ENCODE measurements at regions not wholly inside any gene's neighbourhood (a gene's known extent, or its start where the extent isn't known, plus 50 kb on each side); places are given as distances from the start of the nearest gene placed in this dataset.

DNA sequence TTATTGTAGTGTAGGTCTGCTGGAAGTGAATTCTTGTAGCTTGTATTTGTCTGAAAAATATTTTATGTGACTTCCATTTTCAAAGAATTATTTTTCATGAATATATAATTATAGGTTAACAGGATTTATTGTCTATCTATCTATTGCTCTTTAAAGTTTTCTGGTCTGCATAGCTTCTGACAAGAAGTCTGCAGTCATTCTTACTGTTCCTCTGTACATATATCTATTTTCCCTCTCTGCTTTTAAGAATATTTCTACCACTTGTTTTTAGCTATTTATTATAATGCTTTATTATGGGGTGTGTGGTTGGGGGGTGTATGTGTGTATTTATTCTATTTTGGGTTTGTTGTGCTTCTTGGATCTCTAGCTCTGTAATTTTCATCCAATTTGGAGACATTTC is 77.4 kb downstream of the ETS2 start:
- H3K27ac ChIP-seq = no peak overlapping the region
- H3K27me3 ChIP-seq = no peaks in the 10 kb centered on the region
- intact Hi-C loops (cut with DNase I) = no loop called here

DNA sequence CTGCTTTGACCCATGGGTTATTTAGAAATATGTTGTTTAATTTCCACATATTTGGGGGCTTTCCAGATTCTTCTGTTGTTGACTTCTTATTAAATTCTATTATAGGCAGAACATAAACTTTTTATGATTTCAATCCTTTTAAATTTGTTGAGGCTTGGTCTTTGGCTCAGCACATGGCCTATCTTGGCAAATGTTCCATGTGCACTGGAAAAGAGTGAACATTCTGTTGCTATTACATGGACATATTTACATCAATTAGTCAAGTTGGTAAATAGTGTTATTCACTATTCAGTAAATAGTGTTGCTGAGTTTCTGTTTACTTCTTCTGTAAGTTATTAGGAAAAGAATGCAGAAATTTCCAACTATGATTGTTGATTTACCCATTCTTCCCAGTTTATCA is 75.4 kb downstream of the ETS2 start:
- DNase-seq = no peak
- Histone ChIP-seq H3K27me3 (no peaks in the 10 kb centered on the region), H3K4me3 (replicated peaks in 1 of 3) (no peak overlapping the region), H3K27ac (no peak overlapping the region), H3K36me3 (no peaks in the 10 kb centered on the region), H3K4me1 (peaks cover 0 to under 1% of the 10 kb centered on the region in 2 donors), H3K9me3 (no peaks in the 10 kb centered on the region)
- TF ChIP-seq POLR2A (IDR thresholded peaks at IDR 0.05) = no peak
- TF ChIP-seq, protein P1, sequence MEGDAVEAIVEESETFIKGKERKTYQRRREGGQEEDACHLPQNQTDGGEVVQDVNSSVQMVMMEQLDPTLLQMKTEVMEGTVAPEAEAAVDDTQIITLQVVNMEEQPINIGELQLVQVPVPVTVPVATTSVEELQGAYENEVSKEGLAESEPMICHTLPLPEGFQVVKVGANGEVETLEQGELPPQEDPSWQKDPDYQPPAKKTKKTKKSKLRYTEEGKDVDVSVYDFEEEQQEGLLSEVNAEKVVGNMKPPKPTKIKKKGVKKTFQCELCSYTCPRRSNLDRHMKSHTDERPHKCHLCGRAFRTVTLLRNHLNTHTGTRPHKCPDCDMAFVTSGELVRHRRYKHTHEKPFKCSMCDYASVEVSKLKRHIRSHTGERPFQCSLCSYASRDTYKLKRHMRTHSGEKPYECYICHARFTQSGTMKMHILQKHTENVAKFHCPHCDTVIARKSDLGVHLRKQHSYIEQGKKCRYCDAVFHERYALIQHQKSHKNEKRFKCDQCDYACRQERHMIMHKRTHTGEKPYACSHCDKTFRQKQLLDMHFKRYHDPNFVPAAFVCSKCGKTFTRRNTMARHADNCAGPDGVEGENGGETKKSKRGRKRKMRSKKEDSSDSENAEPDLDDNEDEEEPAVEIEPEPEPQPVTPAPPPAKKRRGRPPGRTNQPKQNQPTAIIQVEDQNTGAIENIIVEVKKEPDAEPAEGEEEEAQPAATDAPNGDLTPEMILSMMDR (IDR thresholded peaks at IDR 0.05) = no peak
- intact Hi-C loops (cut with DNase I) = no loop called here

More for the DNA sequence above, 77.4 kb downstream of the ETS2 start:
- H3K4me3 ChIP-seq (replicated peaks in 1 of 3) = no peak overlapping the region
- TF ChIP-seq POLR2A (IDR thresholded peaks at IDR 0.05) = no peak
- TF ChIP-seq, protein P1 (IDR thresholded peaks at IDR 0.05) = no peak
- no peak for DNase-seq
- no peaks in the 10 kb centered on the region for H3K4me1 ChIP-seq
- H3K36me3 ChIP-seq = no peaks in the 10 kb centered on the region
- H3K9me3 ChIP-seq = no peaks in the 10 kb centered on the region

DNA sequence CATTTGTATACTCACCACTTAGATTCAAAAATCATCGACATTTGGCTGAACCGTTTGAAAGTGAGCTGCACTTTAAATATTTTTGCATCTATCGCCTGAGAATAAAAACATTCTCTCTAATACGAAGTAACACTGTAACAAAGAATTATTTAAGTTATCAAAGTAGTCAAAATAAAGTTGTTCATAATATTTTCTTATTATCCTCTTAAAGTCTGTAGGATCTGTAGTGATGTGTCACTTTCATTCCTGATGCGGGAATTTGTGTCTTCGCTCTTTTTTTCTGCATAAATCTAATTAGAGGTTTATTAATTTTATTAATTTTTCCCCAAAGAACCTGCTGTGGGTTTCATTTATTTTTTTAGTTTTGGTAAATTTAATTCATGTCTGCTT is 74.8 kb downstream of the ETS2 start:
- intact Hi-C loops (cut with DNase I) = no loop called here
- WGBS, 2 donors = 94 to 98% methylated on average over 6 of the region's 6 CpGs

DNA sequence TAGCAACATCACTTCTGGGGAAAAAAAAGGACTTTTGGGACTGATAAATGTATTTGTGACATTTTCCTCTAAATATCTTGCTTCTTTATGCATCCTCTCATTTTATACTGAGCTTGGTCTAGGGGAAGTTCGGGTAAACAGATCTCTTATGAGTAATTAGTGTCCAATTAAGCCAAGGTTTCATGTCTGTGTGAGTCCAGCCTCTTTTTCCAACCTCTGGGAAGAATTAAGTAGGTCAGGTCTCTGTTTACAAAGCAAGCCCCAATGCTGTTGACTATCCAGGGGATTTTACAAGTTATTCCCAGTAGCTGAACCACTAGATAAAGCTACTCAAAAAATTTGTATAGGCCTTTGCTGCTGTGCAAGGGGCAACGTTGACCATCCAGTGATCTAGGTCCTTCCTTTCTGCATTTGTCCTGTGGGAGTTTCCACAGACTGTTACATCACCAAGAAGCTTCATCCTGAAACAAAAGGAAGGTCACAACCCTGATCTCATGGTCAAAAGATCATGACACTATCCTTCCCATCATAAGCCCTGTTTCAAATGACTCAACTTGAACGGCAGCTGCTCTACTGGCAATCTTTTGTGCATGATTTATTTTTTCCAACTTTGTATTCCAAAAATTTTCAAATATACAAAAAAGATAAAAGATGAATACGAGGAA is 74.3 kb downstream of the ETS2 start:
- WGBS, 2 donors = 73 to 79% methylated on average over 4 of the region's 4 CpGs
- Histone ChIP-seq H3K9me3 (no peaks in the 10 kb centered on the region), H3K27me3 (no peaks in the 10 kb centered on the region), H3K27ac (no peak overlapping the region), H3K4me3 (replicated peaks in 1 of 3) (no peak overlapping the region), H3K36me3 (no peaks in the 10 kb centered on the region), H3K4me1 (peaks cover 0 to 5% of the 10 kb centered on the region in 2 donors)
- DNase-seq = no peak
- no peak for TF ChIP-seq POLR2A (IDR thresholded peaks at IDR 0.05)
- intact Hi-C loops (cut with DNase I) = no loop called here

More for the DNA sequence above, 74.8 kb downstream of the ETS2 start:
- peaks cover 0 to 5% of the 10 kb centered on the region in 2 donors for H3K4me1 ChIP-seq
- no peak overlapping the region for H3K4me3 ChIP-seq (replicated peaks in 1 of 3)
- H3K27me3 ChIP-seq = no peaks in the 10 kb centered on the region
- no peak for TF ChIP-seq POLR2A (IDR thresholded peaks at IDR 0.05)
- TF ChIP-seq, protein P1 (IDR thresholded peaks at IDR 0.05) = no peak
- no peak overlapping the region for H3K27ac ChIP-seq
- no peaks in the 10 kb centered on the region for H3K36me3 ChIP-seq
- H3K9me3 ChIP-seq = no peaks in the 10 kb centered on the region
- DNase-seq = no peak

DNA sequence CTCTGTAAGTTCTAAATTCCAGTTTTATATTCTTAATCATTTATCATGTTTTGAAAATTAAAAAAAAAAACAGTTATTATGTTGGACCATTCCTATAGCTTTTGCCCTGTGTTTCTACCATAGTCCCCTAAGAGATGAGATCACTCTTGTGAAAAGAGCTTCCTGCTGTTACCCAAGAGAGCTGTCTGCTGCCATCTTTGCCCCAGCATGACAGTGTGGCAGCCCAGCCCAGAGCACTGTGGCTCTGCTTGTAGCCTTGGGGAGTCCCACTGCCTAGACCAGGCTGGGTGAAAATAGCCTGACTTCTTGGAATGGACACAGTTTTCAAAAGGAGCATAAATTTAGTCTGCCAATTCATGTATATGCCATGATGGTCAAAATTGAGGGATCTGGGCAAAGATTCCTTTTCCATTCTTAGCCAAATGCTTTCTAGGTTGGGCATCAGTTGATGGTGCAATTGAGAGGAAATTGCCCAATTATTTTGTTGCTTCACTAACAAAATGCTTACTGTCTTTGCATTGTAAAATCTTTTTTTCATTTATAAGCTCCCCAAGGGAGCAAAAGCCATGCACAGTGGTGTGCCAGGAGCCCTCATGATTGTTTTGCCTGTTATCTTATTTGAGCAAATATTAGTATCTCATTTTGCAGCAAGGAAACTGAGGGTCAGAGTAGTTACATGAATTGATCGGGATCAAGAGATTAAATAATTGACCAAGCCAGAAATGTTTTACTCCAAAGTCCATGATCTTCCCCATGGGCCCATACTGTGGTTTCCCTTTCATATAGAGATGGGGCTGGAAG is 72.8 kb downstream of the ETS2 start:
- intact Hi-C loops (cut with DNase I) = no loop called here
- no peaks in the 10 kb centered on the region for H3K27me3 ChIP-seq
- TF ChIP-seq, protein P1 (IDR thresholded peaks at IDR 0.05) = no peak
- no peak for TF ChIP-seq POLR2A (IDR thresholded peaks at IDR 0.05)
- 88 to 95% methylated on average over 1 of the region's 1 CpG for WGBS, 2 donors
- H3K36me3 ChIP-seq = no peaks in the 10 kb centered on the region
- no peaks in the 10 kb centered on the region for H3K9me3 ChIP-seq
- DNase-seq = no peak
- peaks cover 0 to 5% of the 10 kb centered on the region in 2 donors for H3K4me1 ChIP-seq
- H3K27ac ChIP-seq = no peak overlapping the region
- H3K4me3 ChIP-seq (replicated peaks in 1 of 3) = no peak overlapping the region
